ENCODE measurements at regions not wholly inside any gene's neighbourhood (a gene's known extent, or its start where the extent isn't known, plus 50 kb on each side); places are given as distances from the start of the nearest gene placed in this dataset.

DNA sequence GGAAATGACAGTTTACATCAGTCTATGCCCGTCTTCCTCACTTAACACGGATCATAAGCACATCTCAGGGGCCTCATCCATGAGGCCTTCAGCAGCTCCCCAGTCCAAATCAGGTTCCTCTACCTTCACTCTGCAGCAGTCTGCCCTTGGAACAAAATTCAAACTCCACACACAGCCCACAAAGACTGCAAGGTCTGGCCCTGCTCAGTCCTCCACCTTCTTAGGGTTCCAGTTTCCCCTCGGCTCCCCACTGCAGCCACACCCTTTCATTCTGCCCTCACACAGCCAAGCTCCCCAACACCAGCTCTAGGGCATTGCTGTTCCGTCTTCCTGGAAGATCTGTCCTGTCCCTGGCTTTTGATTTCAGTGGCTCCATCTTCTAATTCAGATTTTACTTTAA lies 95.2 kb upstream of the IQSEC1 start:
- DNase-seq = no peak

DNA sequence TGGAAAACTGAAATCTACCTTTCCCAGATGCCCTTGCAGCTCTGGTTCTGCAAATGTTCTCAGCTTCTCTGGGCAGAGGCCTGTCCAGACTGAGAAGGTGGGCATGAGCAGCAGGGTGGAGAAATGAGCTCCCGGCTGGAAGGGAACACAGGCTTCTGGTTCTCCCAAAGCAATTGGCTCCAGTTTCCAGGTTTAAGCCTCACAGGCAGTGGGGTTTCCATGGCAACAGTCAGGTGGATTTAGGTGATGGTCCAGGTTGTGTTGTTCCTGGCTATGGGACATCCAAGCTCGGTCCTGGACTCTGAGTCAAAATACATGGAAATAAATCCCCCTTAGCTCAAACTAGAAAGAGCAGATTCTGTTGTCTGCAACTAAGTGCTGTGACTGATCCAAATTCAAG lies 94.6 kb upstream of the IQSEC1 start:
- no peak for DNase-seq

DNA sequence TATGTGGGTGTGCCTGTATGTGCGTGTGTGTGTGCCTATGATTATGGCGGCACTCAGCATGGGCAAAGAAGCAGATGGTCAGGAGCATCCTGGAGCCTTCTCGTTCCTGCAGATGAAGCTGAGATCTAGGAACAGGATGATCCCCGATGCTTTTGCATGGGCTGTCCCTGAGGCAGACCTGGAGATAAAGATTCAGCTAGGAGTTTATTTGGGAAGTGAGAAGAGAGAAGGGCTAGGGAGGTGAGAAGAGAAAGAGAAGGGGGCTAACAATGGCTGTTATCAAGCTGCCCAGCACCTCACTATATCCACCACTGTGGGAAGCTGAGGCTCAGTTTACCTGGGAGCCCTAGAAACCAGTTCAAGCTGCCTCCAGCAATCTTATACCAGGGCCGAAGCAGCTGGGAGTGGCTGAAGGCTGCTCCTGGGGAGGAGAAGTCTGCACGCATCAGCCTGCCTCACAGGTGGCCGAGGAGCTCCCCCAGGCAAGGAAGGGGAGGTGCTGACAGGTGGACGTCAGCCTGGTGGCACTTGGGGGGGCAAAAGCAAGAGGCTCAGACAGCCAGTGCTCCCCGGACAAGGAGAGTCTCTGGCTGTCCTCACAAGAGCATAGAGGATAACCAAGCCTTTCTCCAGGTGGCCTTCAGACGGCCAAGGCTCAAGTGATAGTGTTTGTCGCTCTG lies 94.0 kb upstream of the IQSEC1 start:
- no peak for DNase-seq

- DNase-seq = no peak
These were observed 93.2 kb upstream of the IQSEC1 start for GRCh38 chr3:13166243-13167063.

DNA sequence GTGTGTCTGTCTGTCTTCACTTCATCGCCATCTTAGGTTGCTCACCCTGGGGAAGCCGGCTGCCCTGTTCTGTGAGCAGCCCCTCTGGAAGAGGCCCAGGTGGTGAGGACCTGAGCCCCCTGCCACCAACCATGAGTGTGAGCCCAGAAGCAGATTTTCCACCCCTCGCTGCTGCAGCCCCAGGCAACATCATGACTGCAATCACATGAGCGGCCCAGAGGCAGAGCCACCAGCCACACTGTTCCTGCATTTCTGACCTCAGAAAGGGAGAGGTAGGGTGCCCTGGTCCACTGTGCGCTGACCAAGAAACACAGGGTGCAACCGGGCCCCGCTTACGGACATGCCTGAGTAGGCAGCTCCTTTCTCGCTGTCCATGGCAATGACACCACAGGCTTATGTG lies 92.3 kb upstream of the IQSEC1 start:
- no peak for DNase-seq

DNA sequence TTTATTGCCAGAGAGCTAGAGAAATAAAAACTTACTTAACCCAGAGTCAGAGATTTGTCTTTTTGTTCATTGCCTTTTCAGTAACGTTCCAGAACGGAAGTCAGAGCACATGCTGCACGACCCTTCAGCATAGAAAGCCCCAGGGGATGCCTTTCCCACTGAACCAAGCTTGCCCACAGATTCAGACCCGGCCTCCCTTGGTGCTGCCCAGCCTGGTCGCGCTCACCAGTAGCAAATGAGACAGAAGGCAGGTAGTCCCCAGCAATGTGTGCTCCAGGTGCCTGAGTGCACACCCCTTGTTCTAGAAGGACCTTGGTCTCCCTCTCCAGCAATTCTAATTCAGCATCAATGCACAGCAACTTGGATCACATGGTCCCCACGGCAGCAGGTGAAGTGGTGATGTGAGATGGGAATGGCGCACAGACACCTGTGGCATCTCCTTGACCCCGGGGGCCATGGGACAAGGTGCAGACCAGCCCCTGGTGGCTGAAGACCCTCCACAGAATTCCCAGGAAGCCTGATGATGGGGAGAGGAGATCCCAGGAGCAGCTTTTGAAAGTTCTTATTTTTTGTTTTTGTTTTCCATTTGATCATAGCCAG lies 91.8 kb upstream of the IQSEC1 start:
- DNase-seq = no peak

- DNase-seq = no peak
These were observed 90.7 kb upstream of the IQSEC1 start for GRCh38 chr3:13163848-13164382.

DNA sequence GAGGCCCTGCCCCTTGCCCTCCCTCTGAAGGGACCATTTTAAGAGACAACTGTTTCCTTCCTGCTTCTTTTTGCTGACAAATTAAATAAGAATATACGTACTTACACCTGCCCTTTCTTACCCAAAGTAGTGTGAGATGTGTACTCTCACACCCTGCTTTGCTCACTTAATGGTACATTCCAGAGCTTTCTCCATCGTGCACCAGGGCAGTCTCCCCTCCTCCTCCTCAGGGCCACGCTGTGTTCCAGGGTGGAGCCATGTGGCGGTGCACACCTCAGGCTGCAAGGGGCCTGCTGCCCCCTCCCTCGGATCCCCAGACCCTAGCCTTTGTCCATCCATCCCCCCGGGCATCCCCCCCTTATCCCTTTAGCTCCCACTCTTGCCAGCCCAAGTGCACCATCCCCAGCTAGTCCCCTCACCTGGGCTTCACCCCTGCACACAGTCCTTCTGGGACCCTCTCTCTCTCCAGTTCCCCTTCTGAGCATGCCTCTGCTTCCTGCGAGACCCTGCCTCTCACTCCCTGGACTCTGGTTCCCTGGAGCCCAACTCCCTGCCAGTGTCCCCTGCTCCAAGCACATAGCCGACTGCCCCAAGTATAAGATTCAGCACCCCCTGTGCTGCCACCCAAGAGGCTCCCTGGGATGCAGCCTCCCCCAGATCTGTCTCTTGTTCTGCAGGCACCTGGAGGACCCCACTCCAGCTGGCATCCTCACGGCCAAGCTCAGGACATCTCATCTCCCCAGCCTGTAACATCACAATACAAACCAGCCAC lies 89.5 kb upstream of the IQSEC1 start:
- DNase-seq = no peak

DNA sequence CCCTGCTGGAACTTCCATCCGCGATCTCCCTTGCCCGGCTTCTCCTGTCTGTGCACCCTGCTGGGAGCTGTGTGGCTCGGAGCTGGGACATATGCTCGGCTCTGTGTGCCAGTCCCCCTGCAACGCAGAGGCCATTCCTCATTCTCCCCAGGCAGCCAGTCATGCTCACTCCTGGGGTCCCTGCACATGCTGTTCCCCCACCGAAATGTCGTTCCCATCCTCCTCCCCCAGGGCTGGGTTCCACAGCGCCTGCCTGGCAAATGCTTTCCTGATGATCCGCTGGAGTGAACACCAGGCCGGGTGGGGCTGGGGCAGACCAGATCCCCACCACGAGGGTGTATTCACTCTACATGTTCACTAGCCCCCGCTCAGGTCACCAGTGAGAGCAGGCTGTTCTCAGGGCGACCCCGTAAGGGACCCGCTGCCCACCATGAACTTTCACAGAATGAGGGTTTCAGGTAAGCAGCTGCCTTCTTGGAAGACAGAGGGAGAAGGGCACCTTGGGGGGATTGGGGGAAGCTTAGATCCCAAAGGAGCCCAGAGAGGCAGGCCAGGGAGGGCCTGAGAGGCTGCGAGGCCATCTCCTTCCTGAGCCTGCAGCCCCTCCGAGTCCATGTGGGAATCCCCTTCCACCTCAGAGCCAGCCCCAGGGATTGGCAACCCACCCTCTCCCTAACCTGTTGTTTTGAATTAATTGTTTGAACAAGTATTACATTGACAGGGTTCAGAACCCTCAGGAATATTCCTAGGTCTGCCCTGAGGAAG lies 88.7 kb upstream of the IQSEC1 start:
- DNase-seq = no peak

DNA sequence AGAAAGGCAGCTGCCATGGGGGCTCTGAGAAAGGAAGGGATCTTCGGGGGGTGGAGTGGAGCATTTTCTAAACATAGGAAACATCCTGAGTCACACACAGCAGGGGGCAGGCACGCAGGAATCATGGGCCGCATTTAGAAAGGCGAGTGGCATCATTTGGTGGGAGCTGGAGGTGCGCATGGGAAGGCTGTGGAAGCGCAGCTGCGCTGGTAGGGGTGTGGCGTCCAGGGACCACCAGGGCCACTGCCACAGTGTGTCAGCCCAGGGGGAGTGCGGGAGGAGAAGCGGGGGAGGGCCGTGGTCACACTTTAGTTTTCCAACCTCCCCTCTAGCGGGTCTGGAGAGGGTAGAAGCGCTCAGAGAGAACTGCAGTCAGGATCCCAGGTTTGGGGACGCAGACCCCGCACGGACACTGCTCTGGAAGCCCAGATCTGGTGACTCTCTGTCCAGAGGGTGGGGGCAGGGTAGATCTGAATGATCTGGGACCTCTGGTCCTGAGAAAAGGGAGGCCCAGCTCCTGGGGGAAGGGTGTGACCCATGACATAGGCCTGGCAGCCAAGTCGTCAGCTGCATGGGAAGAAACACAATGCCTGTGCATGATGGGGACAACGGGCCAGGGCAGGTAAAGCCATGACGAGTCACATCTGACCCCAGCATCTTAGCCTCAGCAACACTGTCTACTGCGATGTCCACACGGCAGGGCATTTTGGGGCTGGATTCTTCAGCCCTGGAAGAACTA lies 88.0 kb upstream of the IQSEC1 start:
- DNase-seq = no peak

DNA sequence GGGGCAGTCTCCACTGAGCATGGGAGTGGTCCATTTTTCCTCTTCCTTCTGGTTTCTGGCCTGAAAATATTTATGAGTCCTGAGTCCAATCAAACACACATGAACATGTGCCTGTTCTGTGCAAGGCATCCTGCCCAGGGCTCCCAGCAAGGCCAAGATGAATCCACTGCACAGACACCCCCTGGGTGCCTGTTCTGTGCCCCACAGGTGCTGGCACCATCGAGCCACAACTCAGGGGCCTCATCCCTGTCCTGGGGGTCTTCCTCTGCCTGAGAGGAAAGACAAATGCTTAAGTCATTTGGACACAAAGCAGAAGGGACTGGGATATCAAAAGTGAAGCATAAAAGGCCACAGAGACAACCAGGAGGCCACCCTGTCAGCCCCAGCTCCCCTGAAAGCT lies 87.4 kb upstream of the IQSEC1 start:
- DNase-seq = no peak

DNA sequence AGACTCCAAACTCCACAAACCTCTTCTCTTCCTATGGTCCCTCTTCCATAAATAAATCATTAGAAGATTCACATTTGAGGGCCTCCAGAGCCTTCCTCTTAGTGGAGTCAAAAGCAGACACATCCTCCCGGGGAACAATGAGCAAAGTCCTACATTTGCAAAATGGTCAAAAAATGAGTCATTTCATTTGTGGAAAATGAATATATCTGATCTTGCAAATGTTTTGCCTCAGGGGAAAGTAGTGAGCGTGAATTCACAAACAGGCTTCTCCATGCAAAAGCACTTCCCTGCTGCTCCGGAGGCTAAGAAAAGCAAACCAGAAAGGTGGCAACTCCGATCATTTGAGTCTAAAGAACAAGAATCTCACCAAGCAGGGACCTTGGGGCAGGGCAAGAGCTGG lies 86.7 kb upstream of the IQSEC1 start:
- DNase-seq = no peak

- no peak for DNase-seq
These were observed 85.6 kb upstream of the IQSEC1 start for GRCh38 chr3:13158871-13159270.

DNA sequence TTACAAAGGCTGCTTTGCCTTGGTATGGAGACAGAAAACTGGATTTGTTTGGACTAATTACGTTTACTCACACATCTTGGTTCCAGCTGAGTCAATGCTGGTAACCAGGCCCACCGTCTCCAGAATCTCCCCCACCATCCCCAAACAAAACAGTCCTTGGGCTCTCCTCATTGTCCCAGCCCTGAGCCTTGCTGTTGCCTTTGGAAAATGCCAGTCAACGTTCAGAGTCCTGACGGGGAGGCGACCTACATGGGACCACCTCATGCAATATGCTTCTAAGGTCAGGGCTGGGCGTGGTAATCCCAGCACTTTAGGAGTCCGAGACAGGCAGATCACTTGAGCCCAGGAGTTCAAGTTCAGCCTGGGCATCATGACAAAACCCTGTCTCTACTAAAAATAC lies 85.2 kb upstream of the IQSEC1 start:
- no peak for DNase-seq

DNA sequence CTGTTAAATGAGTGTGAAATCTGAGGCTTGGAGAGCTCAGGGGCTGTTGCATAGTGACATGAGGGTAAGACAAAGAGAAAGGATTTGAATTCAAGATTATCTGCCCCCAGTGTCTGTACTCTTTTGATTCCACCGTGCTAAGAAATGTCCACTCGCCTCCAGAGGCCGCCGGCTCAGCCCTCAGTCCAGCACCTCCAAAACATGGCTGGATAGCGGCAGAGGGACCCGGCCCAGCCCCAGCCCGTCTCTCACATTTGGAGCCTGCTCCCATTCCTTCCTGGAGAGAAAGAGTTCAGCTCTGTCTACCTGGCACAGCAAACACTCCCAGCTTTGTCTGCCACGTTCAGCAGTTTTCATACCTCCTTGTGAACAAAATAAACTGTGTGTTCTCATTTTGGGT lies 84.8 kb upstream of the IQSEC1 start:
- DNase-seq = no peak

GRCh38 chr3:13152826-13153710 lies 79.8 kb upstream of the IQSEC1 start:
- no peak for DNase-seq

DNA sequence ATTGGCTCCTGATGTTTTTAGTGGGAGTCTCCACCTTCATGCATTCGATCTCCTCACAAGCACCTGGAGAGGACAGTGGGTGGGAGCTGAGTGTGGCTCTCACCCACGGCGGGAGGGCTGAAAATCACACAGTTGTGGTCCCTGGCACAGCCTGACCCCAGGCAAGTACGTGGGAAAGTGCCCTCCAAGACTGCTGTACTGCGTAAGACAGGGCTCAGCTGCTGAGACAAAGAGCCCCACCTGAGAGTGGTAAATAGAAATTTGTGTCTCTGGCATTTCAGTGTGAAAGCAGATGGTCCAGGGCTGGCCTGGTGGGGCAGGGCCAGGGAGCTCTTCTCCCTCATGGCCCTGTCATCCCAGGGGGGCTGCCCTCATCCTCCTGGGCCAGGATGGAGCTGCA lies 77.4 kb upstream of the IQSEC1 start:
- DNase-seq = no peak

GRCh38 chr3:13149330-13150108 lies 76.3 kb upstream of the IQSEC1 start:
- DNase-seq = no peak

DNA sequence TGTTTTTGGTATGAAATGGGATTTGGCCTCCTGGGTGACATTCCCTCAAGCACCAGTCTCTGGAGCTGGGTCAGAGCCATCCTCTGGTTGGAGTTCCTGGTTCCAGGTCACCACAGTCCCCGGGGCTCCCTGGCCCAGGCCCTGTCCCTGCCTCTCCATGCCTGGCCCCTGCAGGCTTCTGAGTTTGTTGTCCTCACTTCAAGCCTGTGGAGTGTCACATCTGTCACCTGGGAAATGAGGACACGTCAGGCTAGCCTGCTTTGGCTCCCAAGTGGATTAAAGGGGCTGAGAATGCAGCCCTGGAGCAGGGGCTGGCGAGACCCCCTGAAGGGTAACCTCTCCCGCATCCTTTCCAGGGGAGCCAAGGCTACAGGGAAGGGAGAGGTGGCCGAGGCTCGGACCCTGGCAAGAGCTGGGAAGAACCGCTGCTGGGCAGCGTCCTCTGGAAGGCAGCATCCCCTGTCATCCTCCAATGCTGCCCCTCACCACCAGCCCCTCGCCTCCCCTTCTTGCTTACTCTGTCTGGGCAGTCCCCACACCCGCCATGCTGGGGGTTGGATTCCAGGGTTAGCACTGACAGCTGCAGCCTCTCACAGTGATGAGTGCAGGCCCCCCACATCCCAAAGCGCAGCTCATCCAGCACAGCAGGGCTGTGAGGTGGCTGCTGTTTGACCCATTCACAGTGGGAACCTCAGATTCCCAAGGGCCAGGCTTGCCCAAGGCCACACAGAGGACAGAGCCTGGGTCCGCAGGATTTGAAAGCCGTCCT lies 75.5 kb upstream of the IQSEC1 start:
- no peak for DNase-seq

Data from activated CD8-positive, alpha-beta memory T cell treated with anti-CD3 and anti-CD28 coated beads, Interleukin-2, amount 50 U/mL, for 48 hours (primary cell).